ENCODE measurements at regions not wholly inside any gene's neighbourhood (a gene's known extent, or its start where the extent isn't known, plus 50 kb on each side); places are given as distances from the start of the nearest gene placed in this dataset.

GRCh38 chr6:3913077-3913957 is 64.1 kb downstream of the FAM50B start (continued):
- 0 out of 4 replicates have a peak, but pooled peaks of 1 of the 2 experiments have one; percentile 36 for TF ChIP-seq ZMIZ1 (IDR thresholded peaks at IDR 0.05; ENCODE audit: low read depth in 2 of 2, low read length in 2 of 2)
- no peak for TF ChIP-seq POLR2A (conservative IDR thresholded peaks at IDR 0.05)
- peak; percentile 78 for TF ChIP-seq MEIS2 (IDR thresholded peaks at IDR 0.05; ENCODE audit: partially characterized antibody)
- peak; percentile 93 for TF ChIP-seq MAFG (tag; conservative IDR thresholded peaks at IDR 0.05)
- TF ChIP-seq, protein P1, sequence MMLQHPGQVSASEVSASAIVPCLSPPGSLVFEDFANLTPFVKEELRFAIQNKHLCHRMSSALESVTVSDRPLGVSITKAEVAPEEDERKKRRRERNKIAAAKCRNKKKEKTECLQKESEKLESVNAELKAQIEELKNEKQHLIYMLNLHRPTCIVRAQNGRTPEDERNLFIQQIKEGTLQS (IDR thresholded peaks at IDR 0.05): peak; percentile 53
- TF ChIP-seq, protein P1 (CRISPR knock-in tag; conservative IDR thresholded peaks at IDR 0.05): no peak; the same call in 1 of the 2 replicates
- TF ChIP-seq EWSR1 (IDR thresholded peaks at IDR 0.05; ENCODE audit: borderline replicate concordance, low read depth, partially characterized antibody): no peak
- TF ChIP-seq MAFK (IDR thresholded peaks at IDR 0.05; ENCODE audit: low read length): peak; percentile 87
- TF ChIP-seq, protein P2, sequence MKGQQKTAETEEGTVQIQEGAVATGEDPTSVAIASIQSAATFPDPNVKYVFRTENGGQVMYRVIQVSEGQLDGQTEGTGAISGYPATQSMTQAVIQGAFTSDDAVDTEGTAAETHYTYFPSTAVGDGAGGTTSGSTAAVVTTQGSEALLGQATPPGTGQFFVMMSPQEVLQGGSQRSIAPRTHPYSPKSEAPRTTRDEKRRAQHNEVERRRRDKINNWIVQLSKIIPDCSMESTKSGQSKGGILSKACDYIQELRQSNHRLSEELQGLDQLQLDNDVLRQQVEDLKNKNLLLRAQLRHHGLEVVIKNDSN (CRISPR knock-in tag; IDR thresholded peaks at IDR 0.05): no peak
- TF ChIP-seq SMARCA4 (IDR thresholded peaks at IDR 0.05): peak; percentile 82
- TF ChIP-seq SOX6 (IDR thresholded peaks at IDR 0.05): peak; percentile 81
- no peak for TF ChIP-seq MLX (CRISPR knock-in tag; conservative IDR thresholded peaks at IDR 0.05)
- no peak for TF ChIP-seq RUNX1 (IDR thresholded peaks at IDR 0.05; ENCODE audit: low read depth)
- no peak for TF ChIP-seq KAT7 (CRISPR knock-in tag; IDR thresholded peaks at IDR 0.05; ENCODE audit: borderline replicate concordance)
- TF ChIP-seq EP300 (IDR thresholded peaks at IDR 0.05; ENCODE audit: low read length): peak; percentile 86
- TF ChIP-seq TAL1 (IDR thresholded peaks at IDR 0.05): peak; percentile 83
- no peak for TF ChIP-seq KLF10 (CRISPR knock-in tag; IDR thresholded peaks at IDR 0.05)
- TF ChIP-seq CREB1 (IDR thresholded peaks at IDR 0.05): peak; percentile 48; the same call in 1 of the 2 replicates
- TF ChIP-seq CREB1 (CRISPR knock-in tag; IDR thresholded peaks at IDR 0.05): no peak
- TF ChIP-seq CHD4 (IDR thresholded peaks at IDR 0.05; ENCODE audit: insufficient read depth, insufficient replicate concordance, low read depth, low read length, poor library complexity, severe bottlenecking): no peak
- TF ChIP-seq, protein P3, sequence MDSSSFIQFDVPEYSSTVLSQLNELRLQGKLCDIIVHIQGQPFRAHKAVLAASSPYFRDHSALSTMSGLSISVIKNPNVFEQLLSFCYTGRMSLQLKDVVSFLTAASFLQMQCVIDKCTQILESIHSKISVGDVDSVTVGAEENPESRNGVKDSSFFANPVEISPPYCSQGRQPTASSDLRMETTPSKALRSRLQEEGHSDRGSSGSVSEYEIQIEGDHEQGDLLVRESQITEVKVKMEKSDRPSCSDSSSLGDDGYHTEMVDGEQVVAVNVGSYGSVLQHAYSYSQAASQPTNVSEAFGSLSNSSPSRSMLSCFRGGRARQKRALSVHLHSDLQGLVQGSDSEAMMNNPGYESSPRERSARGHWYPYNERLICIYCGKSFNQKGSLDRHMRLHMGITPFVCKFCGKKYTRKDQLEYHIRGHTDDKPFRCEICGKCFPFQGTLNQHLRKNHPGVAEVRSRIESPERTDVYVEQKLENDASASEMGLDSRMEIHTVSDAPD (CRISPR knock-in tag; IDR thresholded peaks at IDR 0.05): no peak
- TF ChIP-seq POLR2B (IDR thresholded peaks at IDR 0.05; ENCODE audit: low read depth, partially characterized antibody): no peak
